Upper lobe of right lung (tissue), 1 donor: ENCODE measurements at regions not wholly inside any gene's neighbourhood (a gene's known extent, or its start where the extent isn't known, plus 50 kb on each side); places are given as distances from the start of the nearest gene placed in this dataset.

Source experiments
- ATAC-seq: fragments of 200-7000 bp; cut with Tn5 transposase; one replicate; pipeline ENCODE4 v1.9.1; 2020; ENCODE audit warnings: mild to moderate bottlenecking, moderate library complexity
- DNase-seq: peaks from one replicate; pipeline ENCODE4 v3.0.0-alpha.2; 2020
- H3K27ac ChIP-seq: fragments of 200-600 bp; one replicate; pipeline ENCODE4 v1.8.0; 2022
- H3K27me3 ChIP-seq: fragments of 200-600 bp; one replicate; pipeline ENCODE4 v1.8.0; 2022; ENCODE audit warnings: mild to moderate bottlenecking
- H3K36me3 ChIP-seq: fragments of 200-600 bp; one replicate; pipeline ENCODE4 v1.8.0; 2022
- H3K4me1 ChIP-seq: fragments of 200-600 bp; one replicate; pipeline ENCODE4 v1.8.0; 2022
- H3K4me3 ChIP-seq: fragments of 200-600 bp; one replicate; pipeline ENCODE4 v1.8.0; 2022; ENCODE audit warnings: mild to moderate bottlenecking
- H3K9me3 ChIP-seq: fragments of 200-600 bp; one replicate; pipeline ENCODE4 v1.8.0; 2022
- CTCF ChIP-seq: fragments of 200-600 bp; IDR thresholded peaks from one replicate; pipeline ENCODE4 v1.8.0; 2022; ENCODE audit warnings: antibody characterized with exemption
- intact Hi-C: fragments of 100-400 bp; cut with DNase I; formaldehyde crosslinking; loops from one replicate; pipeline ENCODE4 v1.11.0; 2022
- donor health status: DM: no; HTN: yes; CAD: no; lungs with severe emphysema.

- H3K27me3 ChIP-seq: no peaks in the 10 kb centered on the region
- no peaks in the 10 kb centered on the region for H3K36me3 ChIP-seq
- no peak for ATAC-seq
- intact Hi-C loops: no loop called here
- no peak for DNase-seq
- TF ChIP-seq CTCF: no peak
- H3K4me1 ChIP-seq: no peaks in the 10 kb centered on the region
- no peak overlapping the region for H3K4me3 ChIP-seq
- no peaks in the 10 kb centered on the region for H3K9me3 ChIP-seq
- H3K27ac ChIP-seq: no peak overlapping the region
Measured at GRCh38 chr12:90899456-90900182, 55.4 kb downstream of the CCER1 start.

GRCh38 chr12:90897986-90898385, 57.0 kb downstream of the CCER1 start:
- DNase-seq: no peak
- Histone ChIP-seq H3K9me3 (no peaks in the 10 kb centered on the region), H3K4me1 (no peaks in the 10 kb centered on the region), H3K4me3 (no peak overlapping the region), H3K27ac (no peak overlapping the region), H3K27me3 (no peaks in the 10 kb centered on the region), H3K36me3 (no peaks in the 10 kb centered on the region)
- intact Hi-C loops: no loop called here
- no peak for ATAC-seq
- no peak for TF ChIP-seq CTCF

- ATAC-seq (no peak), DNase-seq (no peak)
- no peaks in the 10 kb centered on the region for H3K36me3 ChIP-seq
- no peak overlapping the region for H3K4me3 ChIP-seq
- H3K27me3 ChIP-seq: no peaks in the 10 kb centered on the region
- H3K4me1 ChIP-seq: no peaks in the 10 kb centered on the region
- intact Hi-C loops: no loop called here
- TF ChIP-seq CTCF: no peak
- no peaks in the 10 kb centered on the region for H3K9me3 ChIP-seq
- no peak overlapping the region for H3K27ac ChIP-seq
Measured at GRCh38 chr12:90897316-90897715, 57.7 kb downstream of the CCER1 start.

GRCh38 chr12:90896821-90897220, 58.2 kb downstream of the CCER1 start:
- no peaks in the 10 kb centered on the region for H3K27me3 ChIP-seq
- no peaks in the 10 kb centered on the region for H3K9me3 ChIP-seq
- H3K4me3 ChIP-seq: no peak overlapping the region
- H3K4me1 ChIP-seq: no peaks in the 10 kb centered on the region
- TF ChIP-seq CTCF: no peak
- ATAC-seq (no peak), DNase-seq (no peak)
- H3K36me3 ChIP-seq: no peaks in the 10 kb centered on the region
- intact Hi-C loops: no loop called here
- no peak overlapping the region for H3K27ac ChIP-seq

GRCh38 chr12:90896164-90896563, 58.8 kb downstream of the CCER1 start:
- Histone ChIP-seq H3K36me3 (no peaks in the 10 kb centered on the region), H3K4me3 (no peak overlapping the region), H3K27ac (no peak overlapping the region), H3K27me3 (no peaks in the 10 kb centered on the region), H3K9me3 (no peaks in the 10 kb centered on the region), H3K4me1 (no peaks in the 10 kb centered on the region)
- TF ChIP-seq CTCF: no peak
- no peak for ATAC-seq
- DNase-seq: no peak
- intact Hi-C loops: no loop called here

- TF ChIP-seq CTCF: no peak
- ATAC-seq (no peak), DNase-seq (no peak)
- Histone ChIP-seq H3K27me3 (no peaks in the 10 kb centered on the region), H3K27ac (no peak overlapping the region), H3K4me3 (no peak overlapping the region), H3K9me3 (no peaks in the 10 kb centered on the region), H3K4me1 (no peaks in the 10 kb centered on the region), H3K36me3 (no peaks in the 10 kb centered on the region)
- intact Hi-C loops: no loop called here
Measured at GRCh38 chr12:90888316-90888715, 66.7 kb downstream of the CCER1 start.
